COLO668 (cell line): ENCODE measurements at regions not wholly inside any gene's neighbourhood (a gene's known extent, or its start where the extent isn't known, plus 50 kb on each side); places are given as distances from the start of the nearest gene placed in this dataset.
"Not testable (repeated sequence)": the region's sequence is repeated elsewhere in the genome, so short reads cannot be mapped to it uniquely, and the experiment has no call there.

Source experiments
- DNase-seq: peaks from one replicate; lab custom pipeline; 2025; ENCODE audit not compliant: unreplicated experiment; lab: John Stamatoyannopoulos, UW

DNA sequence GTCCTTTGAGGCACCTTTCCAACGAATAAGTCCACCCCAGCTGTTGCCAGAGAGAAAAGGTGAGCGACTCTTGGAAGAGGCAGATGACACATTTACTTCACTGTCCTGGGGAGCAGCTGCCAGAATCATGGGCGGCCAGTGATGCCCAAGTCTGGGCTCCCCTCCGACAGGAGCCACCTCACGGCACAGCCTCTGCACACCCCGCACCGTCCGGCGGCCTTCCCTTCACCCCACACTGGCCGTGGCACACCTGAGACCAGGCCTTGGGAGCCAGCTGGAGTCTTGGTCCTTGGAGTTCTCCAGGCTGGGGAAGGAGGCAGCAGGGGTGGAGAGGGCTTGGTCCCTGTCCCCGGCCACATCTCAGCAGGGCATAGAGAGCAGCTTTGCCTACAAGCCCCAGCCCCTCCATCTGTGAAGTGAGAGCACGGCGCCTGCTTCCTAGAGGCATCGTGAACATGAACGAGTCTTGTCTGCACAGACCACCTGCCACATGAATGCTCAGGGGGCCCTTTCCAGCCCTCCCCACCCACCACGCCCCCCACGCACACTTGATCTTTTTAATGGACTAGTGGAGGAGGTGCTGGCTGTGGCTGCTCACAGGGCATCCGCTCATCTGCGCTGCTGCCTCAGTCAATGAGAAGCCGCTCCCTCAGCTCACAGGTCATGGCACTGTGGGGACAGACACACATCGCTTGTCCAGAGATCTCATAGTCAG, 400.2 kb upstream of the MYT1L start:
- no peak for DNase-seq

DNA sequence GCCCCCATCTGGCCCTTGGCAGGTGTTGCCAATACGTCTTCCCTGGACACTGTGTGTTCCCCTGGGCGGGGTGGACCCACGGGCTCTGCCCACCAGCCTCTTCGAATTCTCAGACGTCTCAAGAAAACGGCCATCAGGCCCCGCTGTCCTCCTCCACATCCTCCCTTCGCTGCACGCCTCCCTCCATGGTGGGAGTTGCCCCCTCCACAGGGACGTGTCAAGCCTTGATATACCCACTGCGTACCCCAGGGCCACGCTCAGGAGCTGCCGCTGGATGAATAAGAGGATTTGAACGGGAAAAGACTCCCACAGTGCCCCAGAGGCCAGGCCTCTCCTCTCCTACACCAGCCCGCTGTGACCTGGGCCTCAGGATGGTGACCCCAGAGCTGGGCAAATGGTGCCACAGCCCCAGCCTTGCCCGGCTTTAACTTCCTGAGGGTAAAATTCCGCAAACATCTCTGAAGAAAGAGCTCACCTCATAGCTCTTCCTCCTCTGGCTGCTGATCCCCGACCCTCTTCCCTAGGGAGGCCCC, 399.3 kb upstream of the MYT1L start:
- DNase-seq: no peak

DNA sequence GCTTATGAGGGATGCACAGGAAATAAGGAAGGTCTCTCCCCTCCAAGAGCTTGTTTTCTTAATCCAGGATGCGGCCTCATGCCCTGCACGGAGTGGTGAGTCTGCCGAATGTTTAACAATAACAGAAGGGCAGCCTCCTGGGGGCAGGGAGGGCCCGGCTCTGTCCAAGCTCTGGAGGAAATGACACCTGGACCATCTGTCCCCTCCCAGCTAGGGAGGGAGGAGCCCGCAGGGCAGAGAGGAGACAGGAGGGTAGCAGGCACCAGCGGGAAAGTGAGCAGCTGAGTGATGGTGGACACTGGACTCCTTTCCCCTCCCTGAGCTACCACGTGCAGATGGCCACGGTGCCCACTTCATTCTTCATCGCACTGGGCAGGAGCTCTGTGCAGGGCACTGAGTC, 398.2 kb upstream of the MYT1L start:
- no peak for DNase-seq

DNA sequence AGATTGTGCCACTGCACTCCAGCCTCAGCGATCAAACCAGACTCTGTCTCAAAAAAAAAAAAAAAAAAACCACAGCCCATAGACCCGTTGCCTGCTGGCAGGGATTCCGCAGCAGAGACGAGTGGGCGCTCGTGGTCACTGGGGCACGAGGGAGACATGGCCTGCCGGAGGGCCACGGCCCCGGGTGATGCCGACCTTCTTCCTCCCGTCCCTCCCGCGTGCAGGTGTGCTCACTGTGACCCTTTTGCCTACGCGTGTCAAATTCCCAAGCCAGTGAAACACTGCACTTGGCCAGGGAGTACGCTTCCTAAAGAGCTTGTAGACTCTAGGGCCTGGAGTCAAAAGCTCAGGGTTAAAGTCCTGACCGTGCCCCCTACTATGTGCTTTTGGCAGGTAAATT, 397.6 kb upstream of the MYT1L start:
- DNase-seq: no peak

DNA sequence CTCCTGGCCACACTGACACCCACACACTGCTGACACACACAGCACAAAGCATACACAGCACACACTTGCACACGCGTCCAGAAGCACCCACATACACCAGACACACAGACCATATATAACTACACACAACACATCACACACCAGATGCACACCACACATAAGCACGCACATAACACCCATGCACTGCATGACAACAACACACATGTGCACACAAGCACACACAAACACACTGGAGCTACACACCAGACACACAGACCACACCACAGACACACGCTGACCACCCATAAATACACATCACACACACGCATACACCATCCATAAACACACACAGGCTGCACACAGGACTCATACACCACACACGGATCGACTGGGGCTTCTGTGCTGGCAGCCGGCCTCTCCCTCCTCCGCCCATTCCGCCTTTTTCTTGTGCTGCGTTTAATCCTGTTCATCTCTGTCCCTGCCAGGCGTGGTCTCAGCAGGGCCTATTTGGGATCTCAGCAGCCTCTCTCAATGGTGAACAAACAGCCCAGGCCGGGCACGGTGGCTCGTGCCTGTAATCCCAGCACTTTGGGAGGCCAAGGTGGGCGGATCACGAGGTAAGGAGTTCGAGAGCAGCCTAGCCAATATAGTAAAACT, 396.9 kb upstream of the MYT1L start:
- no peak for DNase-seq

DNA sequence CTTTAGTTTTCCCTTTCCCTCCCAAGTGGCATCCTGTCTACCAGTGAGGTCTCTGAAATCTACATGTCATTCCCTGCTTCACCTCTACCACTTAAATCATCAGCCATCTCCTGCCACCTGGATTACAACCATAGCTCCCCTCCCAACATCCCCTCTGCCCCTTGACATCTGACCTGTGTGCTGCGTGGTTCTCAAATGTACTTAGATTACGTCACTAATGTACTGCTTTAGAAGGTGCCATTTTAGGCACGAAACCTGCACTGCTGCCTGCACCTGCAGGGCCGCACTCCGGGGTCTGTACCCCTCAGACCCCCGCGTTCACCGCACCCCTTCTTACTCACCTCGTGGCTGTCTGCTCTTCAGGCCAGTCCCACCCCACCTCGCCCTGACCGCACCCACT, 395.1 kb upstream of the MYT1L start:
- DNase-seq: no peak

DNA sequence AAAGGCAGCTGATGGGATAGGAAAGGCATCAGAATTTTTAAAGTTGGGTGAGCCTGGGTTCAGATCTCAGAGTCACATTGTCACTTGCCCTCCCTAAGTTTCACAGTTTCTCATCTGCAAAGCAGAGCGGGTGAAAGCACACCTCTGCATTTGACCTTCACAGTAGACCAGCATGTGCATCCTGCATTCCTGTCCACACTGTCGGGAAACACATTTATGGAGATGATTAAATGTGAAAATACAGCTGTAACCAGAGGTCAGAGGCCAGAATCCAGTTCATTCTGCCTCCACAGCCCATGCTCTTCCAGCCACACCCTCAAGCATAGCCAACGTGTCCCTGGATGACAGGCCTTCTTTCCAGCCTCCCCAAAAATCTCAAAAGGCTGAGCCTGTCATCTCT, 392.0 kb upstream of the MYT1L start:
- DNase-seq: no peak

DNA sequence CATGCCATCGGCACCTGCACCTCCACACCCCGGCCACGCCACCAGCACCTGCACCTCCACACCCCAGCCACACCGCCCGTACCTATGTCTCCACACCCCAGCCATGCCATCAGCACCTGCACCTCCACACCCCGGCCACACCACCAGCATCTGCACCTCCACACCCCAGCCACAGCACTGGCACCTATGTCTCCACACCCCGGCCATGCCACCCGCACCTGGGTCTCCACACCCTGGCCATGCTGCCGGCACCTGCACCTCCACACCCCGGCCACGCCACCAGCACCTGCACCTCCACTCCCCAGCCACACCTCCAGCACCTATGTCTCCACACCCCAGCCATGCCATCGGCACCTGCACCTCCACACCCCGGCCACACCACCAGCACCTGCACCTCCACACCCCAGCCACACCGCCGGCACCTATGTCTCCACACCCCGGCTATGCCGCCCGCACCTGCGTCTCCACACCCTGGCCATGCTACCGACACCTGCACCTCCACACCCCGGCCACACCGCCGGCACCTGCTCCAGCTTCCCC, 390.3 kb upstream of the MYT1L start:
- DNase-seq: no peak

DNA sequence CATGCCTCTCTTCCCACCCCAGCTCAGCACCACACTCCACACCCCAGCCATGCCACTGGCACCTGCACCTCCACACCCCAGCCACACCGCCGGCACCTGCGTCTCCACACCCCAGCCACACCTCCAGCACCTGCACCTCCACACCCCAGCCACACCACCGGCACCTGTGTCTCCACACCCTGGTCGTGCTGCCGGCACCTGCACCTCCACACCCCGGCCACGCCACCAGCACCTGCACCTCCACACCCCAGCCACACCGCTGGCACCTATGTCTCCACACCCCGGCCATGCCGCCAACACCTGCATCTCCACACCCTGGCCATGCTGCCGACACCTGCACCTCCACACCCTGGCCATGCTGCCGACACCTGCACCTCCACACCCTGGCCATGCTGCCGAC, 389.7 kb upstream of the MYT1L start:
- DNase-seq: not testable (repeated sequence)

DNA sequence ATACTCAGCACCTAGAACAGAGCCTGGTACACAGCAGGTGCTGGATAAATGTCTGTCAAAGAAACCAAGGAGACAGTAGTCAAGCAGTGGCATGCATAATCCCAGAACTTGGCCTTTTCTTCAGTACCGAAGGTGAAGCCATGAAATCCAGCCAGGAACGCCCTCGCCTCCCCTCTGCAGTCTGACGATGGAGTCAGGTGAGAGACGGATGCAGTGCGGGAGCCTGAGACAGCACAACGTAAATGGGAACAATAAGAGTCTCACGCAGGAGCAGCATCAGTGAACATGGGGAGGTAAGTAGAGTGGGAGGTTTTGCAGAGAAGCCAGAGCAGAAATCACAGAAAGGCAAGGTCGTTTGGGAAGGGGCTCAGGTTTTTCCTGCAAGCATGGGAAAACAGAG, 389.3 kb upstream of the MYT1L start:
- no peak for DNase-seq

DNA sequence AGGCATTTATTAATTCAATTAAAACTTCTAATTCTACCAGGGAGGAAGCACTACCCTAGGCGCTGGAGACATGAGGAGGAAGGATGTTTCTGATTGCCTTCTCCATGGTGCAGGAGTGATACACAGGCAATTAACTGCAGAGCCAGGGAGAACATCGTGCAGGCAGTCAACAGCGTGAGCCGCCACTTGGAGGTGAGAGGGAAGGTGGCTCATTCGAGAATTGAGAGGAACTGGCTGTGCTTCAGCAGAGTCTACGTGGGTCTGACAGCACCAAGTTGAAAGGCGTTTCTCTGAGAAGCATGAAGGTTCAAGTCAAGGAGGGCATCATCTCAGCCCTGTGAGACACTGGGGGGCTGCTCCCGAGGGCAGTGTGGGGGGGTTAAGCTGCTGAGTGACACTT, 388.7 kb upstream of the MYT1L start:
- DNase-seq: no peak

DNA sequence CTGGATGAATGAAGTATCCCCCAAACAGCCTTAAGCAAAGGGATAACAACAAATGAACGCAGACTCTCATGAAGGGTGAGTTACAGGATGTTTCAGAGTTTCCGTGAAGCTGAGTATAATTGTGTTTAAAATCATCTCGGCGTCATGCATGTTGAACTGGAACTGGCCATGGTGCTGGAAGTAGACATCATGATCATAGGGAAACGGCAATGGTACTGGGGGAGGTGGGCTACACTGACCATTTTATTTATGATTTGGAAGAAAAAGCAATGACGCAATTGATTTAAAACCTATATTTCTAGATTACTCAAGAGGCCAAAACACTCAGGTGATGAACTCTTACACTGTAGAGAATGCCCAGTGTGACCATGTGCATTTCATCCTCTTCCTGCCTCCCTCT, 387.9 kb upstream of the MYT1L start:
- DNase-seq: no peak

DNA sequence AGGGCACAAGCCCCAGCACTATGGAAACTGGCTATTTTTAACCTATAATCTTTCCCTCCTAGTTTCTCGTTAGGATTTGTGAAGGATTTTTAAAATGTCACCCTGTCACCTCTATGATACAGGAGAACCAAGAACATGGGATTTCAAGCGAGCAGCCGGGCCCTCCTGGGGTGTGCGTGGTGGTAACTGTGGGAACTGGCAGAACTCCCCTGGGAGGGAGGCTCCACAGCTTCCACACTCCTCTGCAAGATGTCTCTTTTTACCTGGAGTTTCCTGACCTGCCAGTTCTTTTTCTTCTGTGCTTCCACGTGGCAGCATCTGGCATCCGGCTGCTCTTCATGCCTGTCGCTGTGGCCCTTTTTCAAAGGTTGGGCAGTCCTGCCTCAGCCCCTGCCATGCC, 386.3 kb upstream of the MYT1L start:
- no peak for DNase-seq

DNA sequence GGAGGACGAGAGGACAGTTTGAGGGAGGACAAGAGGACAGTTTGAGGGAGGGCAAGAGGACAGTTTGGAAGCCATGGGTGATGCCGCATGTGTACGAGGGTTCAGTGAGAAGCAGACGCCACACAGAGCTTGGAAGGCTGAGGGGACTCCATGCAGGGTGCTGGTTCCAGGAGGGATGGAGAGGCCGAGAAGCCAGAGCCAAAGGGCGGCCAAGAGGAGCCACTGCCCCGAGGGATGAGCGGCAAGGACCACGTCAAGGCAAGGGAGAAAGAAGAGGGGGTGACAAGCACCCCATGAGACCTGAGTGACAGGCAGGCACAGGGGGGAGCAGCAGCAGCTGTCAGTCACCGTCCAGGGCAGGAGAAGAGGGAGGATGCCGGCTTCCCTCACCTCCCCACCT, 385.7 kb upstream of the MYT1L start:
- no peak for DNase-seq

DNA sequence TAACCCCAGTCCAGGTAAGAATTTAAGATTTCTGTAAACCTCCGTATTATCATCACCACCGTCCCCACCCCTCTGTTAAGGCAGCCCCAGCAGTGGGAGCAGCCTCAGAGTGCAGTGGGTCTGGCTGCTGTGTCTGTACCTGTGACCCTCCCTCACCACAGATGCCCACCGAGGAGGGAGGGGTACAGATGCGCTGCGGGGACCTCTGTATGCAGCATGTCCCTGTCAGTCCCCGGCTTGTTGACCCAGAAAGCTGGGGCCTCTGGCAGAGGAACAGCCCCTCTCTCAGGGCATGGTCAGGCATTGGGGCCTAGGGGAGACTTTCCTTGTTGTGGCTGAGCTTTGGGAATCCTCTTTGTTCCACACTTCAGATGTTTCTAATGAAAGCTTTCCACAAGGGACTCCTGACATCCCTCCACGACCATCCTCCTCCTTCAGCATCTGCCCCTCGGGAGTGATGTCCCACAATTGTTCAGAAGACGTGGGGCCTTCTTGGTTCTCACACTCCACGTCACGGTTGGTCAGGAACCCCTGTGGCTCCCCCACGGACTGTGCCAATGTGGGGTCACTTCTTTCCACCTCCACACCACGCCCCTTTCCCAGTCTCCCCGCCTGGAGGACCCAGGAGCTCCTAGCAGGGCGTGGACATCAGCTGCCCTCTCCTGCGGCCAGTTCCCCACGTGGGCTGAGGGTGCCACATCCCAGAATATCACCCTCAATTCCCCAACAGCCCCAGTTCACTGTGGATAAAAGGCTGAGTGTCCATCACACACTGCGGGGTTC, 384.2 kb upstream of the MYT1L start:
- no peak for DNase-seq

DNA sequence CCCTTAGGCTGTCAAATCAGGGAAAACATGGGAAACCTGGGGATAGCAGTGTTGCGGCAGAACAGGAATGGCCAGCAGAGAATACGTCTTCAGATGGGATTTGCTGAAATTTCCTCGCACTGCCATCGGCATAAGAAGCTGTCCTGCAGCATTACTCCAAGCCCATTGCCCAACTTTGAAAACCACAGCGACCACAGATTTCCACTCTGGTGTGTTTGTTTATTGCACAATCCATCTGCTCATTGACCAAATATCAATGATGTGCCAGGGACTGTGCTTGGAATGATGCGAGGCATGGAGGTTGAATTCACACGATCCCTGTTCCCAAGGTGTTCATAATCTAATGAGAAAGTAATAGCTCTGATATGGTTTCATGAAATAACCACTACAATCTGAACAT, 383.3 kb upstream of the MYT1L start:
- DNase-seq: no peak

DNA sequence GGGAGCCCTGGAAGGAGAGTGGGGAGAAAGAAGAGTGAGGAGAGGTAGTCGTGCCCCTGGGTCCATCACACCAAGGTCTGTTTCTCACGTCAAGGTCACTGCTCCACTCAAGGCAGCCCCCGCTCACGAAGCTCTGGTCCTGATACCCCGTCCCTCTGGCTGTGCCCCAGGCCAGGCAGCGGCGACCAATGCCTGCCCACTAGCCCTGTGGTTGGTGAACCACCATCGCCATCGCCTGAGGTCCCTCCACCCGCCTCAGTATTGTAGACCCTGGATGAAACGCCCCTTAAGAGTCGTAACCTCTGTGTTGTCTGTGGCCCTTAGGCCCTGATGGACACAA, 378.3 kb upstream of the MYT1L start:
- no peak for DNase-seq

DNA sequence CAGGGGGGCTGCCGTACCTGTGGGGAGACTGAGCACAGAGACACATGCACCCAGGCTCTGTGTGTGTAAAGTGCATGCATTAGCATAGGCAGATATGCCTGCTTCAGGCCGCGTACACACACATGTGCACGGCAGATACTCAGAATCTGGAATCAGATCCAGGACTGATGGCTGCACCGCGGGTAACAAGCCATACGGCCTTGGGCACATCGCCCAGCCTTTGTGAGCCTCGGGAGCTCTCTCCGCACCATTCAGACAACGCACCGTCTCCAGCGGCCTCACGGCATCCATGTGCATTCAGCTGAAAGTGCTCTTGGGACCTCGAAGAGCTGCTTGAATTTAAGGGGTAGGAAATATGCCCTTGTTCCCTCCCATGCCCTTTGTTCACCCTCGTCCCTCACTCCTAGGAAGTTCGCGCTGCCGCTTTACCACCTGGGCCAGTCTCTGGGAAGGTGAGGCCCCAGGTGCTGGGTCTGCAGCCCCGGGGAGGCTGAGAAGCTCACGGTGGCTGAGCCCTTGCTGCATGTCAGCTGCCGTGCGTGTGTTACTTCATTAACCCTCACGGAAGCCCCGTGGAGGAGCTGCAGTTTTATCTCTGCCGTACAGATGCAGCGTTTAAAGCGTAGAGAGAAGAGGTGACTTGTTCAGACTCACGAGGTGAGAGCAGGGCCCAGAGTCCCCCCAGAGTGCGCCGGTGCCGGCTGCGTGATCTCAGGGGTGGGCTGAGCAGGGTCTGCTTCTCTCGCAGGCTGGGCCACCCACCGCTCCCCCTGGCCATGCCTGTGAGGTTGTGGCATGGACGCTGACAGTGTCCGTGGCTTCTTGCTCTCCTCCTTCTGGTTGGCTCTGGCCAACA, 377.7 kb upstream of the MYT1L start:
- DNase-seq: no peak

DNA sequence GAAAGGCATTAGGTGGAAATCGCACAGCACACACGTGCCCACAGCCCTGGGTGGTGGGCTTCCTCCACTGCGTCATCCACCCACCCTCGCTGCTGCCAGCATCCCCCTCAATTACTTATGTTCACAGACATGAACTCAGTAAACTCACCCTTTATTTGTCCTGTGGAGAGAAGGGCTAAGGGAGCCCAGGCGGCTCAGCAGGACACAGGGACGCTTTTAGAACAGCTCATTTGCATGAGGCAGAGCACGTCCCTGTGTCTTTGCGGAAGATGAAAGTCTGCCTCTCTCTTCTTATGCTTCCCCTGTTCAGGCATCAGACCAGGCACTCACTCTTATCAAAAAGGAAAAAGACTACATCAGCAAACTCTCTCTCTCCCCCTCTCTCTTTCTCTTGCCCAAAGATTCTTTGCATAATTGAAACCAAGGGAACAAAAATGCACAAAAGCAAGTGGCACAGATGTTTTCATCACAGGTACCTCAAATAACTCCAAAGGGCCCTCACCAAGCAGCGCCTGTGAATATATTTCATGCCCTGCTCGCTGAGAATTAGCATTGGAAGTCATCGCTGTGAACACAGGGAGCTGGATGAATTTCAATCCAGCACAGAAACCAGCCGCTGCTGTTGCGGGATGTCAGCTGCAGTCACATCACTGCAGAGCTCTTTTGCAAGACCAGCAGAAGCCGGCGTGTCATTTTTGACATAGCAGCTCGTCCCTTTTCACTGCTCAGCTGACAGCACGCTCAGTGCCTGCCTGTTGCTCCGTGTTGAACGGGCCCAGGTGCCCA, 376.3 kb upstream of the MYT1L start:
- no peak for DNase-seq

DNA sequence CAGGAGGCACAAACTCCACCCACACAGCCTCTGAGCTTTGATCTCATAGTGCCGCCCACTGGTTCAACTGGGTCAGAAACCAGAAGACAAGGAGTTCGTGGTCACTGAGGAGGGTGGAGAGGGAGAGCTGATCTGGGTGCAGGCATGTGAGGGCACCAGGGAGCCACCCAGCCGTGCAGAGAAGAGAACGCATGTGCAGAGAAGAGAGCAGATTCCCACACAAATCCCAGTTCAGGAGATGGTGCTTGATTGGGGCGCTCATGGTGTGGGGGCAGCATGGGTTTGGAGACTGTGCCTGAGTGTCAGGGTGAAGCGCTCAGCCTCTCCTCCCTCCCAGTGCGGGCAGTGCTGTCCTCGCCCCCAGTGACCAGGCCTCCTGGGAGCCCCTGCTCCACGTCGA, 375.2 kb upstream of the MYT1L start:
- DNase-seq: no peak
